Lung (tissue), 11 donors: ENCODE measurements at regions not wholly inside any gene's neighbourhood (a gene's known extent, or its start where the extent isn't known, plus 50 kb on each side); places are given as distances from the start of the nearest gene placed in this dataset.

Experiments
- ATAC-seq: fragments of 200-7000 bp; cut with Tn5 transposase; one replicate; pipeline ENCODE4 v1.9.1; 2020; ENCODE audit warnings: moderate number of reproducible peaks; ENCODE audit not compliant: insufficient read depth, low FRiP score
- DNase-seq, 3 donors: peaks; one replicate each; pipeline ENCODE4 v3.0.0-alpha.2; 2013 to 2017
- H3K27ac ChIP-seq, 2 donors: one replicate each; pipeline ENCODE4 v1.5.1; 2013; ENCODE audit warnings: mild to moderate bottlenecking in 2 of 2, moderate library complexity in 2 of 2, control low read depth in 1 of 2, inconsistent platforms in 1 of 2, low read depth in 1 of 2, low read length in 1 of 2
- H3K27me3 ChIP-seq, 3 donors: one replicate each; pipeline ENCODE4 v1.5.1; 2013; ENCODE audit warnings: low read length in 2 of 3; ENCODE audit not compliant: control insufficient read depth in 3 of 3, insufficient read depth in 3 of 3
- H3K36me3 ChIP-seq, 4 donors: one replicate each; pipeline ENCODE4 v1.5.1; 2013; ENCODE audit warnings: low read length in 4 of 4, mild to moderate bottlenecking in 1 of 4, moderate library complexity in 1 of 4; ENCODE audit not compliant: control insufficient read depth in 4 of 4, insufficient read depth in 4 of 4
- H3K4me1 ChIP-seq, 5 donors: one replicate each; pipeline ENCODE4 v1.5.1; 2013; ENCODE audit warnings: low read length in 5 of 5, mild to moderate bottlenecking in 2 of 5, moderate library complexity in 1 of 5; ENCODE audit not compliant: control insufficient read depth in 5 of 5, insufficient read depth in 5 of 5
- H3K4me3 ChIP-seq: one replicate; pipeline ENCODE4 v1.5.1; 2013; ENCODE audit warnings: mild to moderate bottlenecking, control low read depth, moderate library complexity
- H3K9ac ChIP-seq, 2 donors: one replicate each; pipeline ENCODE4 v1.5.1; 2013; ENCODE audit warnings: low read length in 2 of 2, control low read depth in 1 of 2; ENCODE audit not compliant: insufficient read depth in 1 of 2
- H3K9me3 ChIP-seq, 4 donors: one replicate each; pipeline ENCODE4 v1.5.1; 2013; ENCODE audit warnings: low read length in 3 of 4, mild to moderate bottlenecking in 1 of 4, moderate library complexity in 1 of 4; ENCODE audit not compliant: control insufficient read depth in 4 of 4, insufficient read depth in 3 of 4
- CTCF ChIP-seq: IDR thresholded peaks from 2 replicates; pipeline ENCODE4 v1.5.1; 2012; ENCODE audit warnings: mild to moderate bottlenecking; ENCODE audit errors: control extremely low read depth, extremely low read depth
- WGBS, 2 donors: extraction: QIAGEN DNeasy Blood & Tissue Kit; methylation state at CpG; one replicate each; pipeline ENCODE4 v1.1.7; 2013; 5-methylcytosine and 5-hydroxymethylcytosine counted together
- donor health status: control.
- donor health status: control.
- donor health status: Bipolar disorder and iron deficiency.
- donor health status: healthy.
- donor health status: DM: yes; HTN: yes; CAD: no.

GRCh38 chr2:212935752-212936151, 215.7 kb downstream of the IKZF2 start:
- ATAC-seq, result no peak
- peak in 1 of 3 donors; percentile 10 for DNase-seq
- no peak overlapping the region for H3K27ac ChIP-seq
- H3K27me3 ChIP-seq, result no peaks in the 10 kb centered on the region
- H3K9me3 ChIP-seq, result peaks cover 0 to 1% (median 0%) of the 10 kb centered on the region in 4 donors
- no peak for TF ChIP-seq CTCF
- H3K4me3 ChIP-seq, result no peak overlapping the region
- peaks cover 0 to 2% (median 1%) of the 10 kb centered on the region in 5 donors for H3K4me1 ChIP-seq
- no peak overlapping the region for H3K9ac ChIP-seq
- WGBS, 2 donors, result 81 to 91% methylated on average over 4 of the region's 4 CpGs
- H3K36me3 ChIP-seq, result no peaks in the 10 kb centered on the region

GRCh38 chr2:212931271-212931670, 220.1 kb downstream of the IKZF2 start:
- H3K27ac ChIP-seq, result no peak overlapping the region
- H3K4me3 ChIP-seq, result no peak overlapping the region
- peaks cover 0 to 2% (median 0%) of the 10 kb centered on the region in 5 donors for H3K4me1 ChIP-seq
- DNase-seq, result no peak
- H3K9ac ChIP-seq, result no peak overlapping the region
- no peaks in the 10 kb centered on the region for H3K9me3 ChIP-seq
- 77 to 80% methylated on average over 5 of the region's 5 CpGs for WGBS, 2 donors
- H3K36me3 ChIP-seq, result no peaks in the 10 kb centered on the region
- H3K27me3 ChIP-seq, result no peaks in the 10 kb centered on the region
- no peak for ATAC-seq
- no peak for TF ChIP-seq CTCF

DNA sequence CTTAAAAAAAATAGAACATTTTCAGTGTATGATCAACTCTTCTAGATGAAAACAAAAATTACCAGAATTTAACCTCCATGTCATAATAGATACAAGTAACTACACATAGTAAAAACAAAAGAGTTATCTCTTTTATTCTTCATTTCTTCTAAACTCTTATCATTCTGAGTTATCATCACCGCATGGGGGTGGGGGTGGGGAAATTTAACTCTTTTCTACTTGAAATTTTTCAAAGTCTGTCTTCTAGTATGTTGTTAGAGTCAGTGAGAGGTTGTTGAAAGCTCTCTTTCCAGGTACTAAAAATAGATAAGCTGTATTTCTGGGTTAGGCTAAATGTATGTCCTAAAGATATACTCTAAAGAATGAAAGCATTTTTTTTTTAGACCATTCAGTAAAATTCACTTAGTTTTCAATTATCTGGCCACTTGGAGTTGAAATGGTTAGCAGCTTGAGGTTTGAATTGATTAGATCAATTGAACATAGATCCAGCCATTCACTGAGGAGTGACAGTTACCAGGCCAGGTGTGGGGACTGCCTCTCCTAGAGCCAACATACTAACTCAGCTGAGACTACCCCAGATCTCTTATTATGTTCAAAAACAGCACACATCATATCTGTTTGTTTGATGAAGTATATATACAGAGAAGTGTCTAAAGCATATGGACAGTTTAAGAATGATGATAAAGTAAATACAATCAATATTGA, 220.7 kb downstream of the IKZF2 start:
- Histone ChIP-seq H3K9ac (no peak overlapping the region), H3K4me1 (peaks cover 0 to under 1% (median 0%) of the 10 kb centered on the region in 5 donors), H3K9me3 (no peaks in the 10 kb centered on the region), H3K27ac (no peak overlapping the region), H3K36me3 (no peaks in the 10 kb centered on the region), H3K4me3 (no peak overlapping the region), H3K27me3 (no peaks in the 10 kb centered on the region)
- ATAC-seq, result no peak
- 41 to 74% methylated on average over 1 of the region's 1 CpG for WGBS, 2 donors
- DNase-seq, result no peak
- no peak for TF ChIP-seq CTCF

GRCh38 chr2:212929971-212930370, 221.4 kb downstream of the IKZF2 start:
- H3K4me3 ChIP-seq, result no peak overlapping the region
- no peaks in the 10 kb centered on the region for H3K4me1 ChIP-seq
- DNase-seq (no peak), ATAC-seq (no peak)
- no peak overlapping the region for H3K27ac ChIP-seq
- H3K36me3 ChIP-seq, result no peaks in the 10 kb centered on the region
- H3K9me3 ChIP-seq, result no peaks in the 10 kb centered on the region
- H3K9ac ChIP-seq, result no peak overlapping the region
- 86 to 90% methylated on average over 3 of the region's 3 CpGs for WGBS, 2 donors
- TF ChIP-seq CTCF, result no peak
- H3K27me3 ChIP-seq, result no peaks in the 10 kb centered on the region
